ENCODE measurements at regions not wholly inside any gene's neighbourhood (a gene's known extent, or its start where the extent isn't known, plus 50 kb on each side); places are given as distances from the start of the nearest gene placed in this dataset.

DNA sequence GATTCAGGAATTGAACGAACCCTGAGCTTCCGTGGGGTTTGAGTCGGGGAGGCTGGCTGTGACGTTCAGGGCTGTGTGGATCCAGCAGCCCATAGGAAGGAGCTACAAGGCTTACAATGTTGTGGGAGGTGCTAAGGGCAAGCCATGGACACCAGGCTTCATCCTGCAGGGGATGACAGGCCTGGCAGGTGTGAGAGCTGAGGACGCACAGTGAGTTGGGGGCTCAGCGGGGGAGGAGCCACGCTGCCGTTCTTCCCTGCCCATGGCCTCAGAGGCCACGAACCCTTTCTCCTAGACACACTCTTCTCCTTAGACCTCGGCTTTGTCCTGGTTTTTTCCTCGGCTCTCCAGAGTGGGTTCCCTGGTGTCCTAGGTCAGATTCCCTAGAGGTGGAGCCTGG is 78.1 kb upstream of the SLC22A11 start (continued):
- TF ChIP-seq, protein P1, sequence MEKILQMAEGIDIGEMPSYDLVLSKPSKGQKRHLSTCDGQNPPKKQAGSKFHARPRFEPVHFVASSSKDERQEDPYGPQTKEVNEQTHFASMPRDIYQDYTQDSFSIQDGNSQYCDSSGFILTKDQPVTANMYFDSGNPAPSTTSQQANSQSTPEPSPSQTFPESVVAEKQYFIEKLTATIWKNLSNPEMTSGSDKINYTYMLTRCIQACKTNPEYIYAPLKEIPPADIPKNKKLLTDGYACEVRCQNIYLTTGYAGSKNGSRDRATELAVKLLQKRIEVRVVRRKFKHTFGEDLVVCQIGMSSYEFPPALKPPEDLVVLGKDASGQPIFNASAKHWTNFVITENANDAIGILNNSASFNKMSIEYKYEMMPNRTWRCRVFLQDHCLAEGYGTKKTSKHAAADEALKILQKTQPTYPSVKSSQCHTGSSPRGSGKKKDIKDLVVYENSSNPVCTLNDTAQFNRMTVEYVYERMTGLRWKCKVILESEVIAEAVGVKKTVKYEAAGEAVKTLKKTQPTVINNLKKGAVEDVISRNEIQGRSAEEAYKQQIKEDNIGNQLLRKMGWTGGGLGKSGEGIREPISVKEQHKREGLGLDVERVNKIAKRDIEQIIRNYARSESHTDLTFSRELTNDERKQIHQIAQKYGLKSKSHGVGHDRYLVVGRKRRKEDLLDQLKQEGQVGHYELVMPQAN (conservative IDR thresholded peaks at IDR 0.05): no peak
- no peak for TF ChIP-seq ZNF384 (IDR thresholded peaks at IDR 0.05; ENCODE audit: borderline replicate concordance, low read depth, low read length)
- TF ChIP-seq MEF2B (IDR thresholded peaks at IDR 0.05; ENCODE audit: partially characterized antibody, poor library complexity, severe bottlenecking): no peak
- TF ChIP-seq, protein P2, sequence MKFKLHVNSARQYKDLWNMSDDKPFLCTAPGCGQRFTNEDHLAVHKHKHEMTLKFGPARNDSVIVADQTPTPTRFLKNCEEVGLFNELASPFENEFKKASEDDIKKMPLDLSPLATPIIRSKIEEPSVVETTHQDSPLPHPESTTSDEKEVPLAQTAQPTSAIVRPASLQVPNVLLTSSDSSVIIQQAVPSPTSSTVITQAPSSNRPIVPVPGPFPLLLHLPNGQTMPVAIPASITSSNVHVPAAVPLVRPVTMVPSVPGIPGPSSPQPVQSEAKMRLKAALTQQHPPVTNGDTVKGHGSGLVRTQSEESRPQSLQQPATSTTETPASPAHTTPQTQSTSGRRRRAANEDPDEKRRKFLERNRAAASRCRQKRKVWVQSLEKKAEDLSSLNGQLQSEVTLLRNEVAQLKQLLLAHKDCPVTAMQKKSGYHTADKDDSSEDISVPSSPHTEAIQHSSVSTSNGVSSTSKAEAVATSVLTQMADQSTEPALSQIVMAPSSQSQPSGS (IDR thresholded peaks at IDR 0.05; ENCODE audit: low read length): no peak
- TF ChIP-seq EGR1 (IDR thresholded peaks at IDR 0.05; ENCODE audit: borderline replicate concordance in 1 of 2, low read depth in 2 of 2, low read length in 2 of 2): no peak

DNA sequence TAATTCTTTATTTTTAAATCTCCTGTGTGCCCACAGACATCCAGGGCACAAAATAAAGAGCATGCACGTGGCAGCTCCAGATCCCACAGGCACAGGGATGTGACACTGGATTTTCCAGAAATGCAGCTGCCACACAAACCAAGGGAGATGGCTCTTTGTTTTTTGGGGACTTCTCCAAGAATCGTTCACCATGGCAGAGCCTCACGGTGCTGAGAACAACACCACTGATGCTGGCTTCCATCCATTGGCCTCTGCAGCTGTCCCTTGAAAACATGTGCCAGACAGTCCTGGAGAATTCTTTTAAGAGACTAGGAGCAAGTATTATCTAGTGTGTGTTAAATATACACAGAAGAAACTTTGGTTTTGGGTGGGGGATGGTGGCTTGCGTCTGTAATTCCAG is 73.2 kb upstream of the SLC22A11 start:
- SMC1A ChIA-PET (ENCODE audit: uncharacterized antibody, unreplicated experiment): no interaction called here
- Histone ChIP-seq H3K4me2 (ENCODE audit: control insufficient read depth, insufficient read depth) (no peak overlapping the region), H2AFZ (ENCODE audit: control insufficient read depth, low read depth, low read length) (no peak overlapping the region), H3K4me1 (ENCODE audit: control insufficient read depth, insufficient read depth, low read length) (no peaks in the 10 kb centered on the region), H3K4me3 (no peak overlapping the region), H3K36me3 (ENCODE audit: control insufficient read depth in 2 of 2, insufficient read depth in 2 of 2, low read length in 1 of 2) (no peaks in the 10 kb centered on the region), H3K9me3 (replicated peaks; ENCODE audit: control insufficient read depth, insufficient read depth, low read length) (no peaks in the 10 kb centered on the region), H4K20me1 (ENCODE audit: control insufficient read depth, insufficient read depth) (no peaks in the 10 kb centered on the region), H3K9ac (ENCODE audit: control insufficient read depth, insufficient read depth, low read length) (no peak overlapping the region), H3K27me3 (replicated peaks in 1 of 2; ENCODE audit: control insufficient read depth in 2 of 2, insufficient read depth in 2 of 2, low read length in 1 of 2) (no peaks in the 10 kb centered on the region; a peak in 2 of 4 replicates), H3K27ac (ENCODE audit: control insufficient read depth, insufficient read depth) (no peak overlapping the region), H3K79me2 (ENCODE audit: control insufficient read depth, insufficient read depth, low read length) (no peaks in the 10 kb centered on the region)
- in situ Hi-C loops (cut with MboI): no loop called here
- WGBS (ENCODE audit: insufficient coverage, insufficient replicate concordance, low lambda C conversion rate, missing lambda C conversion rate): 10% methylated on average over 4 of the region's 4 CpGs
- RAD21 ChIA-PET (ENCODE audit: unreplicated experiment): interaction anchor here (0.7 kb wide), 3 partner anchors 122 to 273 kb away, joined by 3 read pairs; no protein-coding TSS in a partner anchor
- POLR2A ChIA-PET: no interaction called here
- no TSS peak for BruUV-seq (replicated peaks)
- CTCF ChIA-PET: no interaction called here
- FAIRE-seq: no peak
- intact Hi-C loops (cut with micrococcal nuclease; ENCODE audit: unreplicated experiment): no loop called here
- ATAC-seq: no peak
- no peak for DNase-seq (ENCODE audit: low read depth, low spot score)
- TF ChIP-seq ZNF274 (IDR thresholded peaks at IDR 0.05; ENCODE audit: insufficient read depth, insufficient read length) (no peak), TBL1XR1 (IDR thresholded peaks at IDR 0.05; ENCODE audit: low read depth, low read length) (no peak), FOS (IDR thresholded peaks at IDR 0.05; ENCODE audit: borderline replicate concordance, extremely low read depth, insufficient read length) (no peak), SMAD5 (IDR thresholded peaks at IDR 0.05; ENCODE audit: low read depth) (no peak), NFIC (IDR thresholded peaks at IDR 0.05; ENCODE audit: low read depth, low read length) (no peak), RBBP5 (conservative IDR thresholded peaks at IDR 0.05) (no peak), MTA3 (IDR thresholded peaks at IDR 0.05; ENCODE audit: borderline replicate concordance, low read length) (no peak), SMAD1 (IDR thresholded peaks at IDR 0.05; ENCODE audit: low read depth, partially characterized antibody) (no peak)
- TF ChIP-seq, protein P3, sequence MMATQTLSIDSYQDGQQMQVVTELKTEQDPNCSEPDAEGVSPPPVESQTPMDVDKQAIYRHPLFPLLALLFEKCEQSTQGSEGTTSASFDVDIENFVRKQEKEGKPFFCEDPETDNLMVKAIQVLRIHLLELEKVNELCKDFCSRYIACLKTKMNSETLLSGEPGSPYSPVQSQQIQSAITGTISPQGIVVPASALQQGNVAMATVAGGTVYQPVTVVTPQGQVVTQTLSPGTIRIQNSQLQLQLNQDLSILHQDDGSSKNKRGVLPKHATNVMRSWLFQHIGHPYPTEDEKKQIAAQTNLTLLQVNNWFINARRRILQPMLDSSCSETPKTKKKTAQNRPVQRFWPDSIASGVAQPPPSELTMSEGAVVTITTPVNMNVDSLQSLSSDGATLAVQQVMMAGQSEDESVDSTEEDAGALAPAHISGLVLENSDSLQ (IDR thresholded peaks at IDR 0.05): no peak
- TF ChIP-seq, protein P4, sequence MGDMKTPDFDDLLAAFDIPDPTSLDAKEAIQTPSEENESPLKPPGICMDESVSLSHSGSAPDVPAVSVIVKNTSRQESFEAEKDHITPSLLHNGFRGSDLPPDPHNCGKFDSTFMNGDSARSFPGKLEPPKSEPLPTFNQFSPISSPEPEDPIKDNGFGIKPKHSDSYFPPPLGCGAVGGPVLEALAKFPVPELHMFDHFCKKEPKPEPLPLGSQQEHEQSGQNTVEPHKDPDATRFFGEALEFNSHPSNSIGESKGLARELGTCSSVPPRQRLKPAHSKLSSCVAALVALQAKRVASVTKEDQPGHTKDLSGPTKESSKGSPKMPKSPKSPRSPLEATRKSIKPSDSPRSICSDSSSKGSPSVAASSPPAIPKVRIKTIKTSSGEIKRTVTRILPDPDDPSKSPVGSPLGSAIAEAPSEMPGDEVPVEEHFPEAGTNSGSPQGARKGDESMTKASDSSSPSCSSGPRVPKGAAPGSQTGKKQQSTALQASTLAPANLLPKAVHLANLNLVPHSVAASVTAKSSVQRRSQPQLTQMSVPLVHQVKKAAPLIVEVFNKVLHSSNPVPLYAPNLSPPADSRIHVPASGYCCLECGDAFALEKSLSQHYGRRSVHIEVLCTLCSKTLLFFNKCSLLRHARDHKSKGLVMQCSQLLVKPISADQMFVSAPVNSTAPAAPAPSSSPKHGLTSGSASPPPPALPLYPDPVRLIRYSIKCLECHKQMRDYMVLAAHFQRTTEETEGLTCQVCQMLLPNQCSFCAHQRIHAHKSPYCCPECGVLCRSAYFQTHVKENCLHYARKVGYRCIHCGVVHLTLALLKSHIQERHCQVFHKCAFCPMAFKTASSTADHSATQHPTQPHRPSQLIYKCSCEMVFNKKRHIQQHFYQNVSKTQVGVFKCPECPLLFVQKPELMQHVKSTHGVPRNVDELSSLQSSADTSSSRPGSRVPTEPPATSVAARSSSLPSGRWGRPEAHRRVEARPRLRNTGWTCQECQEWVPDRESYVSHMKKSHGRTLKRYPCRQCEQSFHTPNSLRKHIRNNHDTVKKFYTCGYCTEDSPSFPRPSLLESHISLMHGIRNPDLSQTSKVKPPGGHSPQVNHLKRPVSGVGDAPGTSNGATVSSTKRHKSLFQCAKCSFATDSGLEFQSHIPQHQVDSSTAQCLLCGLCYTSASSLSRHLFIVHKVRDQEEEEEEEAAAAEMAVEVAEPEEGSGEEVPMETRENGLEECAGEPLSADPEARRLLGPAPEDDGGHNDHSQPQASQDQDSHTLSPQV (IDR thresholded peaks at IDR 0.05): no peak

Data from GM12878 (cell line).